SK-N-SH (cell line): ENCODE measurements at regions not wholly inside any gene's neighbourhood (a gene's known extent, or its start where the extent isn't known, plus 50 kb on each side); places are given as distances from the start of the nearest gene placed in this dataset.

Source experiments
- CTCF ChIA-PET: fragments of 300-600, 350-600 bp; formaldehyde crosslinking; extraction: SDS; loops from one replicate; lab custom pipeline; 2021; lab: Yijun Ruan, JAX
- POLR2A ChIA-PET: fragments of 350-600 bp; sonication (Branson Sonifier 250); formaldehyde crosslinking; extraction: SDS; loops from one replicate; lab custom pipeline; 2020; ENCODE audit warnings: antibody characterized with exemption, inconsistent platforms; lab: Yijun Ruan, JAX
- DNase-seq: peaks from one replicate; pipeline ENCODE4 v3.0.0; 2012
- H2AFZ ChIP-seq: fragments of 200-600 bp; sonication (generic); 2 replicates; pipeline ENCODE4 v1.8.1; 2016; ENCODE audit warnings: antibody characterized with exemption, mild to moderate bottlenecking, low read depth
- H3F3A ChIP-seq: fragments of 200-600 bp; sonication (generic); replicated peaks from 2 replicates; pipeline ENCODE3; 2016; ENCODE audit warnings: antibody characterized with exemption, mild to moderate bottlenecking; ENCODE audit not compliant: insufficient read depth
- H3K27ac ChIP-seq, 2 experiments: fragments of 200-500 bp in 1 of 2; fragments of 200-600 bp in 1 of 2; sonication (Bioruptor generic) in 1 of 2; sonication (generic), shearing (Covaris generic) in 1 of 2; 2 replicates each; pipeline versions ENCODE4 v1.5.1 to v1.6.1; 2014 to 2016; ENCODE audit warnings: low read depth in 2 of 2, inconsistent platforms in 1 of 2, low read length in 1 of 2, mild to moderate bottlenecking in 1 of 2, mixed read lengths in 1 of 2
- H3K27me3 ChIP-seq: fragments of 200-600 bp; sonication (generic), shearing (Covaris generic); 2 replicates; pipeline ENCODE4 v1.6.1; 2016; ENCODE audit warnings: mixed run types; ENCODE audit not compliant: insufficient read depth
- H3K36me3 ChIP-seq, 2 experiments: fragments of 200-500 bp in 1 of 2; fragments of 200-600 bp in 1 of 2; sonication (Bioruptor generic) in 1 of 2; sonication (generic) in 1 of 2; replicated peaks in 1 of 2; 2 replicates each; pipeline versions ENCODE3 to v1.5.1; 2014 to 2016; ENCODE audit warnings: low read length in 1 of 2, mild to moderate bottlenecking in 1 of 2; ENCODE audit not compliant: insufficient read depth in 2 of 2, control insufficient read depth in 1 of 2
- H3K4me1 ChIP-seq, 2 experiments: fragments of 200-500 bp in 1 of 2; fragments of 200-600 bp in 1 of 2; sonication (Bioruptor generic) in 1 of 2; sonication (generic), shearing (Covaris generic) in 1 of 2; 2 replicates each; pipeline versions ENCODE4 v1.5.1 to v1.6.1; 2014 to 2016; ENCODE audit warnings: low read depth in 1 of 2, low read length in 1 of 2, mixed run types in 1 of 2; ENCODE audit not compliant: insufficient read depth in 2 of 2, control insufficient read depth in 1 of 2
- H3K4me2 ChIP-seq: fragments of 200-600 bp; sonication (generic), shearing (Covaris generic); 2 replicates; pipeline ENCODE4 v1.6.1; 2017; ENCODE audit warnings: mixed run types
- H3K4me3 ChIP-seq, 2 experiments: fragments of 200-500 bp in 1 of 2; fragments of 200-600 bp in 1 of 2; sonication (Bioruptor generic) in 1 of 2; sonication (generic), shearing (Covaris generic) in 1 of 2; 2 replicates each; pipeline versions ENCODE4 v1.5.1 to v1.8.1; 2014 to 2016; ENCODE audit warnings: low read depth in 2 of 2, inconsistent platforms in 1 of 2, low read length in 1 of 2, mild to moderate bottlenecking in 1 of 2, mixed read lengths in 1 of 2, moderate library complexity in 1 of 2
- H3K79me2 ChIP-seq: fragments of 200-600 bp; sonication (generic); 2 replicates; pipeline ENCODE4 v1.8.1; 2017; ENCODE audit warnings: mild to moderate bottlenecking; ENCODE audit not compliant: insufficient read depth
- H3K9ac ChIP-seq: fragments of 200-600 bp; sonication (generic); 2 replicates; pipeline ENCODE4 v1.6.1; 2017; ENCODE audit warnings: mixed run types
- H3K9me2 ChIP-seq: fragments of 200-600 bp; sonication (generic); 2 replicates; pipeline ENCODE4 v1.6.1; 2017; ENCODE audit warnings: mixed run types
- H3K9me3 ChIP-seq: fragments of 200-600 bp; sonication (generic); 2 replicates; pipeline ENCODE4 v1.6.1; 2017; ENCODE audit warnings: mixed run types, mild to moderate bottlenecking, moderate library complexity
- H4K20me1 ChIP-seq: fragments of 200-600 bp; sonication (generic); 2 replicates; pipeline ENCODE4 v1.6.1; 2017; ENCODE audit warnings: mild to moderate bottlenecking, mixed run types; ENCODE audit not compliant: insufficient read depth
- CHD2 ChIP-seq: fragments of 150-350 bp; IDR thresholded peaks from 2 replicates; pipeline ENCODE4 v1.6.1; 2018; ENCODE audit warnings: low read length; ENCODE audit not compliant: partially characterized antibody
- CTCF ChIP-seq: fragments of 200-600 bp; sonication (generic); IDR thresholded peaks from 2 replicates; pipeline ENCODE4 v1.6.1; 2017; ENCODE audit warnings: antibody characterized with exemption, mild to moderate bottlenecking, moderate library complexity
- ELF1 ChIP-seq: IDR thresholded peaks from 2 replicates; pipeline ENCODE4 v1.4.0; 2012
- EP300 ChIP-seq, 2 experiments: IDR thresholded peaks; 2 replicates each; pipeline versions ENCODE4 v1.4.0 to v1.6.1; 2012; ENCODE audit warnings: borderline replicate concordance in 1 of 2, low read depth in 1 of 2, low read length in 1 of 2
- FOSL2 ChIP-seq: IDR thresholded peaks from 2 replicates; pipeline ENCODE4 v1.4.0; 2012; ENCODE audit warnings: low read depth, mild to moderate bottlenecking, moderate library complexity, borderline replicate concordance
- FOXM1 ChIP-seq: IDR thresholded peaks from 2 replicates; pipeline ENCODE4 v1.4.0; 2012; ENCODE audit warnings: low read depth, mild to moderate bottlenecking
- GABPA ChIP-seq: IDR thresholded peaks from 2 replicates; pipeline ENCODE4 v1.4.0; 2012; ENCODE audit warnings: low read depth, mild to moderate bottlenecking
- GATA2 ChIP-seq: sonication (generic); formaldehyde crosslinking; IDR thresholded peaks from 2 replicates; pipeline ENCODE4 v1.5.0; 2020; ENCODE audit warnings: mild to moderate bottlenecking, missing genetic modification reagents
- IRF3 ChIP-seq: fragments of 150-350 bp; IDR thresholded peaks from 2 replicates; pipeline ENCODE4 v1.6.1; 2016; ENCODE audit warnings: mild to moderate bottlenecking, low read depth, low read length
- MAX ChIP-seq: IDR thresholded peaks from 2 replicates; pipeline ENCODE4 v1.4.0; 2012; ENCODE audit warnings: low read depth
- MEF2A ChIP-seq: IDR thresholded peaks from 2 replicates; pipeline ENCODE4 v1.4.0; 2012; ENCODE audit warnings: low read depth, borderline replicate concordance
- MXI1 ChIP-seq: IDR thresholded peaks from 2 replicates; pipeline ENCODE4 v1.6.1; 2012; ENCODE audit warnings: mild to moderate bottlenecking, low read depth, low read length, improper control_type of control experiment
- NRF1 ChIP-seq: IDR thresholded peaks from 2 replicates; pipeline ENCODE4 v1.6.1; 2012; ENCODE audit warnings: low read depth, mild to moderate bottlenecking, low read length
- POLR2AphosphoS5 ChIP-seq: IDR thresholded peaks from 2 replicates; pipeline ENCODE4 v1.6.1; 2012; ENCODE audit warnings: low read depth, low read length
- RAD21 ChIP-seq: IDR thresholded peaks from 2 replicates; pipeline ENCODE4 v1.6.1; 2012; ENCODE audit warnings: mild to moderate bottlenecking, low read length
- RFX5 ChIP-seq: IDR thresholded peaks from 2 replicates; pipeline ENCODE4 v1.6.1; 2012; ENCODE audit warnings: mild to moderate bottlenecking, improper control_type of control experiment, low read length
- RXRA ChIP-seq: IDR thresholded peaks from 2 replicates; pipeline ENCODE4 v1.4.0; 2012; ENCODE audit warnings: low read depth, mild to moderate bottlenecking, borderline replicate concordance
- SIN3A ChIP-seq: IDR thresholded peaks from 2 replicates; pipeline ENCODE4 v1.6.1; 2012; ENCODE audit warnings: low read depth, mild to moderate bottlenecking, low read length, moderate library complexity, borderline replicate concordance
- SMC3 ChIP-seq: IDR thresholded peaks from 2 replicates; pipeline ENCODE4 v1.6.1; 2012; ENCODE audit warnings: low read depth, low read length, improper control_type of control experiment
- TCF12 ChIP-seq: IDR thresholded peaks from 2 replicates; pipeline ENCODE4 v1.4.0; 2012
- TEAD4 ChIP-seq: IDR thresholded peaks from 2 replicates; pipeline ENCODE4 v1.4.0; 2012; ENCODE audit warnings: mild to moderate bottlenecking, borderline replicate concordance; ENCODE audit not compliant: insufficient read depth
- WGBS: methylation state at CpG from one replicate; pipeline ENCODE4 v1.1.6; 2017; ENCODE audit warnings: low lambda C conversion rate; 5-methylcytosine and 5-hydroxymethylcytosine counted together
- TF ChIP-seq, protein P1 (sequence below): IDR thresholded peaks from 2 replicates; pipeline ENCODE4; 2012
- TF ChIP-seq, protein P2 (sequence below): IDR thresholded peaks from 2 replicates; pipeline ENCODE4 v1.4.0; 2012; ENCODE audit warnings: low read depth, borderline replicate concordance
- TF ChIP-seq, protein P3 (sequence below): IDR thresholded peaks from 2 replicates; pipeline ENCODE4 v1.6.1; 2012; ENCODE audit warnings: mild to moderate bottlenecking, low read depth, low read length, moderate library complexity
- TF ChIP-seq, protein P4 (sequence below): IDR thresholded peaks from 2 replicates; pipeline ENCODE4 v1.4.0; 2012; ENCODE audit warnings: low read depth, borderline replicate concordance

GRCh38 chr3:197454014-197454413 lies 101.8 kb downstream of the BDH1 start:
- Histone ChIP-seq H3K4me1 (peaks cover 0 to 8% of the 10 kb centered on the region in 2 experiments; a peak in 1 of 4 replicates), H3F3A (no peaks in the 10 kb centered on the region), H3K27me3 (no peaks in the 10 kb centered on the region), H4K20me1 (no peaks in the 10 kb centered on the region), H3K9me3 (no peaks in the 10 kb centered on the region), H3K4me3 (no peak overlapping the region), H3K9ac (no peak overlapping the region), H3K4me2 (no peak overlapping the region), H3K36me3 (no peaks in the 10 kb centered on the region), H2AFZ (no peak overlapping the region), H3K79me2 (no peaks in the 10 kb centered on the region), H3K27ac (no peak overlapping the region), H3K9me2 (no peaks in the 10 kb centered on the region)
- peak; percentile 50 for DNase-seq
- ChIA-PET POLR2A (no interaction called here), CTCF (interaction anchor here (0.6 to 2.5 kb wide), 30 partner anchors 9 to 615 kb away, joined by 3 to 47 read pairs (median 5); no protein-coding TSS in a partner anchor)
- WGBS, result 58% methylated on average over 3 of the region's 3 CpGs
- no peak for TF ChIP-seq FOXM1
- no peak for TF ChIP-seq RFX5
- no peak for TF ChIP-seq MXI1
- TF ChIP-seq MEF2A, result no peak
- no peak for TF ChIP-seq CHD2
- TF ChIP-seq, protein P1, sequence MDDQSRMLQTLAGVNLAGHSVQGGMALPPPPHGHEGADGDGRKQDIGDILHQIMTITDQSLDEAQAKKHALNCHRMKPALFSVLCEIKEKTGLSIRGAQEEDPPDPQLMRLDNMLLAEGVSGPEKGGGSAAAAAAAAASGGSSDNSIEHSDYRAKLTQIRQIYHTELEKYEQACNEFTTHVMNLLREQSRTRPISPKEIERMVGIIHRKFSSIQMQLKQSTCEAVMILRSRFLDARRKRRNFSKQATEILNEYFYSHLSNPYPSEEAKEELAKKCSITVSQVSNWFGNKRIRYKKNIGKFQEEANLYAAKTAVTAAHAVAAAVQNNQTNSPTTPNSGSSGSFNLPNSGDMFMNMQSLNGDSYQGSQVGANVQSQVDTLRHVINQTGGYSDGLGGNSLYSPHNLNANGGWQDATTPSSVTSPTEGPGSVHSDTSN, result no peak
- TF ChIP-seq FOSL2, result no peak
- TF ChIP-seq, protein P2, sequence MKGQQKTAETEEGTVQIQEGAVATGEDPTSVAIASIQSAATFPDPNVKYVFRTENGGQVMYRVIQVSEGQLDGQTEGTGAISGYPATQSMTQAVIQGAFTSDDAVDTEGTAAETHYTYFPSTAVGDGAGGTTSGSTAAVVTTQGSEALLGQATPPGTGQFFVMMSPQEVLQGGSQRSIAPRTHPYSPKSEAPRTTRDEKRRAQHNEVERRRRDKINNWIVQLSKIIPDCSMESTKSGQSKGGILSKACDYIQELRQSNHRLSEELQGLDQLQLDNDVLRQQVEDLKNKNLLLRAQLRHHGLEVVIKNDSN, result no peak
- TF ChIP-seq IRF3, result no peak
- no peak for TF ChIP-seq POLR2AphosphoS5
- TF ChIP-seq SMC3, result peak; percentile 58; the same call in 1 of the 2 replicates
- TF ChIP-seq, protein P3, sequence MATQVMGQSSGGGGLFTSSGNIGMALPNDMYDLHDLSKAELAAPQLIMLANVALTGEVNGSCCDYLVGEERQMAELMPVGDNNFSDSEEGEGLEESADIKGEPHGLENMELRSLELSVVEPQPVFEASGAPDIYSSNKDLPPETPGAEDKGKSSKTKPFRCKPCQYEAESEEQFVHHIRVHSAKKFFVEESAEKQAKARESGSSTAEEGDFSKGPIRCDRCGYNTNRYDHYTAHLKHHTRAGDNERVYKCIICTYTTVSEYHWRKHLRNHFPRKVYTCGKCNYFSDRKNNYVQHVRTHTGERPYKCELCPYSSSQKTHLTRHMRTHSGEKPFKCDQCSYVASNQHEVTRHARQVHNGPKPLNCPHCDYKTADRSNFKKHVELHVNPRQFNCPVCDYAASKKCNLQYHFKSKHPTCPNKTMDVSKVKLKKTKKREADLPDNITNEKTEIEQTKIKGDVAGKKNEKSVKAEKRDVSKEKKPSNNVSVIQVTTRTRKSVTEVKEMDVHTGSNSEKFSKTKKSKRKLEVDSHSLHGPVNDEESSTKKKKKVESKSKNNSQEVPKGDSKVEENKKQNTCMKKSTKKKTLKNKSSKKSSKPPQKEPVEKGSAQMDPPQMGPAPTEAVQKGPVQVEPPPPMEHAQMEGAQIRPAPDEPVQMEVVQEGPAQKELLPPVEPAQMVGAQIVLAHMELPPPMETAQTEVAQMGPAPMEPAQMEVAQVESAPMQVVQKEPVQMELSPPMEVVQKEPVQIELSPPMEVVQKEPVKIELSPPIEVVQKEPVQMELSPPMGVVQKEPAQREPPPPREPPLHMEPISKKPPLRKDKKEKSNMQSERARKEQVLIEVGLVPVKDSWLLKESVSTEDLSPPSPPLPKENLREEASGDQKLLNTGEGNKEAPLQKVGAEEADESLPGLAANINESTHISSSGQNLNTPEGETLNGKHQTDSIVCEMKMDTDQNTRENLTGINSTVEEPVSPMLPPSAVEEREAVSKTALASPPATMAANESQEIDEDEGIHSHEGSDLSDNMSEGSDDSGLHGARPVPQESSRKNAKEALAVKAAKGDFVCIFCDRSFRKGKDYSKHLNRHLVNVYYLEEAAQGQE, result no peak
- no peak for TF ChIP-seq RXRA
- TF ChIP-seq SIN3A, result no peak
- TF ChIP-seq ELF1, result no peak
- TF ChIP-seq NRF1, result no peak
- TF ChIP-seq CTCF, result peak; percentile 31
- TF ChIP-seq, protein P4, sequence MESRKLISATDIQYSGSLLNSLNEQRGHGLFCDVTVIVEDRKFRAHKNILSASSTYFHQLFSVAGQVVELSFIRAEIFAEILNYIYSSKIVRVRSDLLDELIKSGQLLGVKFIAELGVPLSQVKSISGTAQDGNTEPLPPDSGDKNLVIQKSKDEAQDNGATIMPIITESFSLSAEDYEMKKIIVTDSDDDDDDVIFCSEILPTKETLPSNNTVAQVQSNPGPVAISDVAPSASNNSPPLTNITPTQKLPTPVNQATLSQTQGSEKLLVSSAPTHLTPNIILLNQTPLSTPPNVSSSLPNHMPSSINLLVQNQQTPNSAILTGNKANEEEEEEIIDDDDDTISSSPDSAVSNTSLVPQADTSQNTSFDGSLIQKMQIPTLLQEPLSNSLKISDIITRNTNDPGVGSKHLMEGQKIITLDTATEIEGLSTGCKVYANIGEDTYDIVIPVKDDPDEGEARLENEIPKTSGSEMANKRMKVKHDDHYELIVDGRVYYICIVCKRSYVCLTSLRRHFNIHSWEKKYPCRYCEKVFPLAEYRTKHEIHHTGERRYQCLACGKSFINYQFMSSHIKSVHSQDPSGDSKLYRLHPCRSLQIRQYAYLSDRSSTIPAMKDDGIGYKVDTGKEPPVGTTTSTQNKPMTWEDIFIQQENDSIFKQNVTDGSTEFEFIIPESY, result no peak
- no peak for TF ChIP-seq TCF12
- TF ChIP-seq EP300 (IDR thresholded peaks at IDR 0.05; ENCODE audit: borderline replicate concordance in 1 of 2, low read depth in 1 of 2, low read length in 1 of 2), result no peak
- TF ChIP-seq GABPA, result no peak
- TF ChIP-seq MAX, result no peak
- no peak for TF ChIP-seq GATA2 (CRISPR knock-in tag)
- peak; percentile 76 for TF ChIP-seq RAD21
- TF ChIP-seq TEAD4, result no peak
